ENCODE measurements at regions not wholly inside any gene's neighbourhood (a gene's known extent, or its start where the extent isn't known, plus 50 kb on each side); places are given as distances from the start of the nearest gene placed in this dataset.

GRCh38 chr1:5513179-5513578, 479.0 kb downstream of the NPHP4 start:
- Histone ChIP-seq H3K27ac (ENCODE audit: low read depth, low read length) (no peak overlapping the region), H3K9ac (ENCODE audit: low read depth in 1 of 3, low read length in 3 of 3) (no peak overlapping the region), H3K36me3 (ENCODE audit: control insufficient read depth in 3 of 3, insufficient read depth in 3 of 3, low read length in 3 of 3) (no peaks in the 10 kb centered on the region), H3K4me3 (ENCODE audit: low read length in 3 of 3) (no peak overlapping the region), H3K9me3 (ENCODE audit: control insufficient read depth in 3 of 3, low read length in 3 of 3) (no peaks in the 10 kb centered on the region), H3K4me1 (ENCODE audit: control insufficient read depth in 3 of 3, insufficient read depth in 3 of 3, low read length in 3 of 3) (no peaks in the 10 kb centered on the region), H3K27me3 (ENCODE audit: control insufficient read depth in 3 of 3, insufficient read depth in 3 of 3, low read length in 3 of 3) (peaks cover 0 to 25% (median 21%) of the 10 kb centered on the region in 3 donors)

DNA sequence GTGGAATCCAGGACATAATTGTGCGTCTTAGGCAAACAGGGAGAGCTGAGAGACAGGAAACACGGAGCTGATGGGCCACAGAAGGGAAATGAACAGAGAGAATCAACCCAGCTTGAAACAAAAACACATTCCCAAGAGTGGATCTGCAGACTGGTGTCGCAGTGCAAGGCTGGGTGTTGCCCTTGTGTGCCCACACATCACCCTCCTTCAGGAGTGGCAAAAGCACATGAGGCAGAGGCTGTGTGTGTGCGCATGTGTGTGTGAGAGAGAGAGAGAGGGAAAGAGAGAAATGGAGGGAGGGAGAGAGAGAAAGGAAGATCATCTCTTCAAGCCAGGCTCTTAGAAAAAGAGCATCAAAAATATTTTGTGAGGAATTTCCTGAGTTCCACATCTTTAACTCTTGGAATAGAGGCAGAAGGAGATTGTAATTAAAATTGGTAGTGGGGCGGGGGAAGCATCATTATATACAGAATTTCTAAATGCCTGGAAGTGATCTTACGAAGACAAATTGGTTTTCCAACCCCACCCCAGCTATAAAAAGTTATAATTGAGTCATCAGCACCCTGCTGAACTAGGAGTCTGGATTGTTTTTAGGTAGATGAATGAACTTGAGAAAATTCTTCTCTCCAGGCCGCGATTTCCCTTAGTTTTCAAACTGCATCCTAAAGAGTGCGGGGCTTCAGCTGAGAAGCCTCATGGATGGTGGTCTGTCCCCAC, 480.7 kb downstream of the NPHP4 start:
- Histone ChIP-seq H3K36me3 (ENCODE audit: control insufficient read depth in 3 of 3, insufficient read depth in 3 of 3, low read length in 3 of 3) (no peaks in the 10 kb centered on the region), H3K4me3 (ENCODE audit: low read length in 3 of 3) (no peak overlapping the region), H3K9ac (ENCODE audit: low read depth in 1 of 3, low read length in 3 of 3) (no peak overlapping the region), H3K27ac (ENCODE audit: low read depth, low read length) (no peak overlapping the region), H3K4me1 (ENCODE audit: control insufficient read depth in 3 of 3, insufficient read depth in 3 of 3, low read length in 3 of 3) (no peaks in the 10 kb centered on the region), H3K9me3 (ENCODE audit: control insufficient read depth in 3 of 3, low read length in 3 of 3) (no peaks in the 10 kb centered on the region), H3K27me3 (ENCODE audit: control insufficient read depth in 3 of 3, insufficient read depth in 3 of 3, low read length in 3 of 3) (peaks cover 0 to 32% (median 19%) of the 10 kb centered on the region in 3 donors)

DNA sequence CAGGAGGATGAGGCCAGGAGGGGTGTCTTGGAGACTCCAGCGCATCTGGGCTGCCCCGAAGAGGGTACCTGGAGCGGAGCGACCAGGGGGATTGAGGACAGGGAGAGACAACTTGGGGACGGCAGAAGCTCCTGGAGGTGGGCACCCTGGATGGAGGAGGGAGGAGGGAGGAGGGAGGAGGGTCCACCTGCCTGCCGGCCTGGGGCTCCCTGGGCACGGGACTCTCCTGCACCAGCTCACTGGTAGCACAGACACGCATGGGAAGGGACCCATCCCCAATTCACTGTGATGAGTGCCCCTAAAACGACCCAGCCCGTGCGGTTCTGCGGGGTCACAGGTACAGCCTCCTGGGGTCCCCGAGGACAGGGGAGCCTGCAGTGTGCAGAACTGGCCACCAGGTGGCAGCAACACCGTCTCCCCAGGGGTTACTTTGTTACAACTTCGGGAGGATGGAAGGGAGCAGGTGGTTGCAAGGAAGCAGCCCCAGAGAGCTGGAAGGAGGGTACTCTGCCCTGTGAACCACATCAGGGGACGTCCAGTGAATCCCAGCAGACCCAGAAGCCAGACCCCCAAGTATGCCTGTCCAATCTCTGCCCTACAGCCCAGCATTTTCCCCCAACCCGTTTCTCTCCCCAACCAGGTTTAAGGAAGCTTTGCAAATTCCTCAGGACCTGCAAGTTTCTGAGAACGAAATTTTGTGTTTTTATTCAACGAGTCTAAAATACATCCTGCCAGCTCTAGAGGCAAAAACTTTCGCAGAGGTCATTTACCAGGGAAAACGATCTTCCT, 482.4 kb downstream of the NPHP4 start:
- H3K27ac ChIP-seq (ENCODE audit: low read depth, low read length), result no peak overlapping the region
- no peaks in the 10 kb centered on the region for H3K36me3 ChIP-seq (ENCODE audit: control insufficient read depth in 3 of 3, insufficient read depth in 3 of 3, low read length in 3 of 3)
- H3K9ac ChIP-seq (ENCODE audit: low read depth in 1 of 3, low read length in 3 of 3), result peak overlapping the region in 1 of 3 donors; percentile 8
- H3K4me3 ChIP-seq (ENCODE audit: low read length in 3 of 3), result no peak overlapping the region
- no peaks in the 10 kb centered on the region for H3K4me1 ChIP-seq (ENCODE audit: control insufficient read depth in 3 of 3, insufficient read depth in 3 of 3, low read length in 3 of 3)
- no peaks in the 10 kb centered on the region for H3K9me3 ChIP-seq (ENCODE audit: control insufficient read depth in 3 of 3, low read length in 3 of 3)
- H3K27me3 ChIP-seq (ENCODE audit: control insufficient read depth in 3 of 3, insufficient read depth in 3 of 3, low read length in 3 of 3), result peaks cover 0 to 35% (median 19%) of the 10 kb centered on the region in 3 donors

DNA sequence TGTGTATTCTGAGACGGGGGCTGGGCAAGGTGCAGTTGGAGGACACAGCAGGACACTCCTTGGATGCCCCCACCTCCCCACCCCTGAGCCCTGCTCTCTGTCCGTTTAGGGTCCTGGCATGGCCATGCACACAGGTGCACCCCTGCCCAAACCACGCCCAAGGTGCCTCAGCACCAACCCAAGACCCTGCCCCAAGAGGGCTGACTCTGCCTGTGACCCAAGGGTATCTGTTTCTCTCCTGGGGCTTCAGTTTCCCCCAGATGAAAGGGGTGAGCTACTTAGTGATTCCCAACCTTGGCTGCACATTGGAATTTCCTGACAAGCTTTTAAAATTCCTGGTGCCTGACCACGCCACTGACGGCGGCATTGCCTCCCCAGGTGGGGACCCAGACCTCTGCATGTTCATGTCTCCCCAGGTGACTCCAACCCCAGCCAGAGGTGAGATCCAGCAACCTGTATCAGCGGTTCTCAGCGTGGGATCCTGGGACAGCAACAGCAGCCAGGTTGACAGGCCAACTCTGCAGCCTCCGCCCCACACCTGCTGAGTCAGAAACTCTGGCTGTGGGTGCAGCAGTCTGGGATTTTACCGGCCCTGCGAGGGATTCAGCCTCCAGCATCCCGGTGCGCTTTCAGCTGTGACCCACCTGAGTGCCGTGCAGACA, 483.4 kb downstream of the NPHP4 start:
- H3K9me3 ChIP-seq (ENCODE audit: control insufficient read depth in 3 of 3, low read length in 3 of 3), result no peaks in the 10 kb centered on the region
- H3K4me3 ChIP-seq (ENCODE audit: low read length in 3 of 3), result no peak overlapping the region
- no peak overlapping the region for H3K9ac ChIP-seq (ENCODE audit: low read depth in 1 of 3, low read length in 3 of 3)
- no peaks in the 10 kb centered on the region for H3K36me3 ChIP-seq (ENCODE audit: control insufficient read depth in 3 of 3, insufficient read depth in 3 of 3, low read length in 3 of 3)
- peaks cover 2 to 40% (median 25%) of the 10 kb centered on the region in 3 donors for H3K27me3 ChIP-seq (ENCODE audit: control insufficient read depth in 3 of 3, insufficient read depth in 3 of 3, low read length in 3 of 3)
- no peak overlapping the region for H3K27ac ChIP-seq (ENCODE audit: low read depth, low read length)
- H3K4me1 ChIP-seq (ENCODE audit: control insufficient read depth in 3 of 3, insufficient read depth in 3 of 3, low read length in 3 of 3), result peaks cover 0 to 3% (median 0%) of the 10 kb centered on the region in 3 donors

DNA sequence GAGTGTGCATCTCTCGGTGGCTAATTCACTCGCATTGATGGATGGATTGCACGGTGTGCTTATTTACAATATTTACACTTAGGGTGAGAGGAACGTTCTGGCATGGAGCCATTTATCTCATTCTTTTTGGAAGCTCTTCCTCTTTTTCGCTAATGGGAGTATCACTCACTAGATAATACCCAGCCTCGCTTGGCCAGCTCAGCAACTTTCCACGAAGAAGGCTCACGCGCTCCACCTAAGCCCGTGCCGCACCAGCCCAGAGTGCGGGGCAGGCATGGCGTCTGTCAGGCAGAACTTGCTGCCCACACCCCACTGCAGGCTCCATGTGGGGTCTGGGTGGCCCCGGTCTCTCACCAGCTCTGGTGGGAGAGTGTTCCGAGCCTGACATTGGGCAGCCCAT, 484.9 kb downstream of the NPHP4 start:
- Histone ChIP-seq H3K4me3 (ENCODE audit: low read length in 3 of 3) (no peak overlapping the region), H3K27ac (ENCODE audit: low read depth, low read length) (no peak overlapping the region), H3K4me1 (ENCODE audit: control insufficient read depth in 3 of 3, insufficient read depth in 3 of 3, low read length in 3 of 3) (peaks cover 0 to 3% (median 0%) of the 10 kb centered on the region in 3 donors), H3K9me3 (ENCODE audit: control insufficient read depth in 3 of 3, low read length in 3 of 3) (no peaks in the 10 kb centered on the region), H3K36me3 (ENCODE audit: control insufficient read depth in 3 of 3, insufficient read depth in 3 of 3, low read length in 3 of 3) (no peaks in the 10 kb centered on the region), H3K27me3 (ENCODE audit: control insufficient read depth in 3 of 3, insufficient read depth in 3 of 3, low read length in 3 of 3) (peaks cover 2 to 47% (median 23%) of the 10 kb centered on the region in 3 donors), H3K9ac (ENCODE audit: low read depth in 1 of 3, low read length in 3 of 3) (no peak overlapping the region)

DNA sequence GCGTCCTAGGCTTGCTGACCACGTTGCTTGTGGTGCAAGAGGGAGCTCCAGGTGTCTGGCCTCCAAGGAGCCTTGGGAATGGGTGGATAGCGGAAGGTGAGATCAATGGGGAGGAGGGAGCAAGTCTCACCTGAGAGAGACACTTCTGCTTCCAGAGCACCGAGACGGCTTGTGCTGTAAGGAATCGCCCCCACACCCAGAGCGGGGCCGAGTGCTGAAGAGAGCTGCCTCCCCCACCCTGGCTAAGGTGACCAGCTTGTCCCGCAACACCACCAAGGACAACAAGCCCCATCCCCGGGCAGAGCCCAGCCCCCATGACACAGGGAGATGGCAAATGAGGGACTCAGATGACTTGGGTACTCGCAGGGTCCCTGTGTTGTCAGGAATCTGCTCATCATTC, 485.6 kb downstream of the NPHP4 start:
- Histone ChIP-seq H3K4me3 (ENCODE audit: low read length in 3 of 3) (no peak overlapping the region), H3K9me3 (ENCODE audit: control insufficient read depth in 3 of 3, low read length in 3 of 3) (no peaks in the 10 kb centered on the region), H3K36me3 (ENCODE audit: control insufficient read depth in 3 of 3, insufficient read depth in 3 of 3, low read length in 3 of 3) (no peaks in the 10 kb centered on the region), H3K4me1 (ENCODE audit: control insufficient read depth in 3 of 3, insufficient read depth in 3 of 3, low read length in 3 of 3) (peaks cover 0 to 3% (median 0%) of the 10 kb centered on the region in 3 donors), H3K27ac (ENCODE audit: low read depth, low read length) (no peak overlapping the region), H3K9ac (ENCODE audit: low read depth in 1 of 3, low read length in 3 of 3) (no peak overlapping the region), H3K27me3 (ENCODE audit: control insufficient read depth in 3 of 3, insufficient read depth in 3 of 3, low read length in 3 of 3) (peaks cover 5 to 47% (median 24%) of the 10 kb centered on the region in 3 donors)

GRCh38 chr1:5505944-5506343, 486.3 kb downstream of the NPHP4 start:
- H3K9me3 ChIP-seq (ENCODE audit: control insufficient read depth in 3 of 3, low read length in 3 of 3), result no peaks in the 10 kb centered on the region
- no peak overlapping the region for H3K4me3 ChIP-seq (ENCODE audit: low read length in 3 of 3)
- H3K27me3 ChIP-seq (ENCODE audit: control insufficient read depth in 3 of 3, insufficient read depth in 3 of 3, low read length in 3 of 3), result peaks cover 6 to 41% (median 20%) of the 10 kb centered on the region in 3 donors
- no peak overlapping the region for H3K9ac ChIP-seq (ENCODE audit: low read depth in 1 of 3, low read length in 3 of 3)
- peaks cover 0 to 3% (median 0%) of the 10 kb centered on the region in 3 donors for H3K4me1 ChIP-seq (ENCODE audit: control insufficient read depth in 3 of 3, insufficient read depth in 3 of 3, low read length in 3 of 3)
- no peaks in the 10 kb centered on the region for H3K36me3 ChIP-seq (ENCODE audit: control insufficient read depth in 3 of 3, insufficient read depth in 3 of 3, low read length in 3 of 3)
- no peak overlapping the region for H3K27ac ChIP-seq (ENCODE audit: low read depth, low read length)

DNA sequence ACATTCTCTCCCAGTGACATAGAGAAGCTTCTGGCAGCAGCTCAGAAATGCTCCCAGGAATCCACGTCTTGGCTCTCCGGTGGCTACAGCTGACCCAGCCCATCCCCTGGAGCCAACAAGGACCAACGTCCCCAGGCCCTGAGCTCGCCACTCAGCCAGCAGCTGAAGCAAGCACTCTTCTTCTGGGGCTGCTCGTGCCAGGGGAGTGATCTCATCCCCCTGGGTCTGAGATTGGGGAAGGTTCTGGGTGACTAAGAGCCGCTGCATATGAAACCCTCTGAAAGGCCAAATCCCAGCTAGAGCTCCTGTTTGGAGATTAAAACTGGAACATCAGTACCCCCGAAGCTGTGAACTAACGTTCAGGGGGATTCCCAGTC, 487.9 kb downstream of the NPHP4 start:
- no peak overlapping the region for H3K27ac ChIP-seq (ENCODE audit: low read depth, low read length)
- H3K36me3 ChIP-seq (ENCODE audit: control insufficient read depth in 3 of 3, insufficient read depth in 3 of 3, low read length in 3 of 3), result no peaks in the 10 kb centered on the region
- peaks cover 0 to 3% (median 0%) of the 10 kb centered on the region in 3 donors for H3K4me1 ChIP-seq (ENCODE audit: control insufficient read depth in 3 of 3, insufficient read depth in 3 of 3, low read length in 3 of 3)
- H3K9me3 ChIP-seq (ENCODE audit: control insufficient read depth in 3 of 3, low read length in 3 of 3), result no peaks in the 10 kb centered on the region
- H3K4me3 ChIP-seq (ENCODE audit: low read length in 3 of 3), result no peak overlapping the region
- peaks cover 6 to 38% (median 18%) of the 10 kb centered on the region in 3 donors for H3K27me3 ChIP-seq (ENCODE audit: control insufficient read depth in 3 of 3, insufficient read depth in 3 of 3, low read length in 3 of 3)
- no peak overlapping the region for H3K9ac ChIP-seq (ENCODE audit: low read depth in 1 of 3, low read length in 3 of 3)

- no peak overlapping the region for H3K27ac ChIP-seq (ENCODE audit: low read depth, low read length)
- no peaks in the 10 kb centered on the region for H3K9me3 ChIP-seq (ENCODE audit: control insufficient read depth in 3 of 3, low read length in 3 of 3)
- H3K27me3 ChIP-seq (ENCODE audit: control insufficient read depth in 3 of 3, insufficient read depth in 3 of 3, low read length in 3 of 3), result peaks cover 6 to 40% (median 18%) of the 10 kb centered on the region in 3 donors
- H3K4me1 ChIP-seq (ENCODE audit: control insufficient read depth in 3 of 3, insufficient read depth in 3 of 3, low read length in 3 of 3), result peaks cover 0 to 3% (median 0%) of the 10 kb centered on the region in 3 donors
- no peaks in the 10 kb centered on the region for H3K36me3 ChIP-seq (ENCODE audit: control insufficient read depth in 3 of 3, insufficient read depth in 3 of 3, low read length in 3 of 3)
- no peak overlapping the region for H3K9ac ChIP-seq (ENCODE audit: low read depth in 1 of 3, low read length in 3 of 3)
- H3K4me3 ChIP-seq (ENCODE audit: low read length in 3 of 3), result no peak overlapping the region
Measured at GRCh38 chr1:5503556-5504363, 488.5 kb downstream of the NPHP4 start.
